Activated CD4-positive, alpha-beta T cell treated with anti-CD3 and anti-CD28 coated beads, Interleukin-10, Interleukin-2, amounts not matched to agents 100 ng/mL and 50 ng/mL, durations not matched to agents 16 hours and 8 hours (primary cell): ENCODE measurements at regions not wholly inside any gene's neighbourhood (a gene's known extent, or its start where the extent isn't known, plus 50 kb on each side); places are given as distances from the start of the nearest gene placed in this dataset.
A peak's percentile ranks its signal among the peaks of the same experiment; 100 is the strongest.
"Not testable (repeated sequence)": the region's sequence is repeated elsewhere in the genome, so short reads cannot be mapped to it uniquely, and the experiment has no call there.

Experiments
- DNase-seq: peaks from one replicate; pipeline ENCODE4 v3.0.0-alpha.2; 2020

- no peak for DNase-seq
These were observed 93.1 kb upstream of the HIF1A start for GRCh38 chr14:61602003-61602732.

DNA sequence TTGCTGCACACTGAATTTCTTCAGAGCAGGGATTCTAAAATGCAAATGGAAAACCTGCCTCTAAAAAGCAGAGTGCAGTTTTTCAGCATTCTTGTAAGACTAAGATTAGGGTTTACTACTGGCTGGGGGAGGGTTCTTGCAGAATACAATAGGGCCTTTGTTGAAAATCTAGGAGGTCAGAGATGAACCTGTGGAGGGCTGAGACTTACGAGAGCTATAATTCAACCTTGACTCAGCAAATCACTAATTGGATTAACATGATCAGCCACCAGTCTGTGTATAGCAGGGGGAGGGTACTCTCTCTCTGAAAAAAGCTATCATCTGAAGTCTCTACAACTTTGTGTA lies 92.6 kb upstream of the HIF1A start:
- DNase-seq: no peak

DNA sequence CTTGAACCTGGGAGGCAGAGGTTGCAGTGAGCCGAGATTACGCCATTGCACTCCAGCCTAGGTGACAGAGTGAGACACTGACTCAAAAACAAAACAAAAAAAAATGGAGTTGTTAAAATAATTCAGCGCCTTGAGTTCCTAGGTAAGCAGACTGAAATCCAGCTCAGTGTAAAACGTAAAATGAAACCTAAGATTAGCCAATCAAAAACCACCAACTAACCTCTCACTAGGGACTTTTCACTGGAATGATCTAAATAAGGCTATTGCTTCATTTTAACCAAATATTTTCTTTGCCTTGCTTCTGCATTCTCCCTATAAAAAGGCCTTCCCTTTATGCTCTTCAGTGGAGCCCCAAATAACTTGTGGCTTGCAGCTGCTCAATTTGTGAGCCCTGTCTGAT lies 91.6 kb upstream of the HIF1A start:
- DNase-seq: peak; percentile 30

GRCh38 chr14:61607570-61608244 lies 87.6 kb upstream of the HIF1A start:
- DNase-seq: no peak

GRCh38 chr14:61608245-61609165 lies 86.8 kb upstream of the HIF1A start:
- no peak for DNase-seq

- no peak for DNase-seq
These were observed 86.0 kb upstream of the HIF1A start for GRCh38 chr14:61609191-61609843.

- DNase-seq: no peak
These were observed 85.4 kb upstream of the HIF1A start for GRCh38 chr14:61609884-61610283.

- DNase-seq: no peak
These were observed 84.4 kb upstream of the HIF1A start for GRCh38 chr14:61610900-61611299.

DNA sequence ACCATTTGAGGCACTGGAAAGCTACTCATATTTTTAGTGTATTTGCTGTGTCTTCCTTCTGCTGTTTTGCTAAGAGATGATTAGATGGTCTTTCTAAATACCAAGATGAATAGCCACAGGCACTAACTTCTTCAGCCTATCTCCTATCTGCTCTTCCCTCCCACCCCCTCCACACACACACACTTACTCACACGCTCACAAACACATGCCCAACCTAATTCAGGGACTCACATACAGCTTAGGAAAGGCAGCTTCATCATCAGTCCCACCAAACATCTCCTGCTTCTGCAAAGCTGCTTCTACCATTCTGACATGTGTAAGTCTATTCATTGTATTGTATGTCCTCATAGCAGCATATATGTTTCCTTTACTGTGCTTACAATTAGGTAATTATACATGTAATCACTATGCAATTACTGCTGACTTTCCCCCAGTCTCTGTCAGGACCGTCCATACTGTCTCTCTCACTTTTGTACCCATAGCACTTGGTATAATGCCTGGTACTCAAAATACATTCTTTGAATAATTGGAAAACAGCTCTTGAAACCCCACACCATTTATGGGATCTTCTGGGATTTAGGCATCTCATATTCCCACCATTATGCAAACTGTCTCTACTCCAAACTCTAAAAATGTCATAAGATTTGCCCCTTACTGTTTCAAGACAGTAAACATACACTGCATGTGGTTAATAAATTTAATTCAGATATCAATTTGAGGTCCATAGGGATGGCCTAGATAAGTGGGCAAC lies 83.3 kb upstream of the HIF1A start:
- DNase-seq: no peak

DNA sequence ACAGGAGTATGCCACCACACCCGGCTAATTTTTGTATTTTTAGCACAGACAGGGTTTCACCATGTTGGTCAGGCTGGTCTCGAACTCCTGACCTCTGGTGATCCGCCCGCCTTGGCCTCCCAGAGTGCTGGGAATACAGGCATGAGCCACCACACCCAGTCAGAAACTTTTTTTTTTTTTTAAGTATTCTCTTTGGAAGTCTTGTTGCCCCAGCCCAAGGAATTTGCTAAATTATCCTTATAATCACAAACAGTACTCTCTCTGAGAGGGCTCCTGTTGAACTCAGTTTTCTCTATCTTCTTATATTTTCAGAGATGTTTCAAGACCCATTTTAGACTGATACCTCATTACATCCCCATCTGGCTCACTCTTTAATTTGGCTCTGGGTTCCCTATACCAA lies 82.3 kb upstream of the HIF1A start:
- not testable (repeated sequence) for DNase-seq

DNA sequence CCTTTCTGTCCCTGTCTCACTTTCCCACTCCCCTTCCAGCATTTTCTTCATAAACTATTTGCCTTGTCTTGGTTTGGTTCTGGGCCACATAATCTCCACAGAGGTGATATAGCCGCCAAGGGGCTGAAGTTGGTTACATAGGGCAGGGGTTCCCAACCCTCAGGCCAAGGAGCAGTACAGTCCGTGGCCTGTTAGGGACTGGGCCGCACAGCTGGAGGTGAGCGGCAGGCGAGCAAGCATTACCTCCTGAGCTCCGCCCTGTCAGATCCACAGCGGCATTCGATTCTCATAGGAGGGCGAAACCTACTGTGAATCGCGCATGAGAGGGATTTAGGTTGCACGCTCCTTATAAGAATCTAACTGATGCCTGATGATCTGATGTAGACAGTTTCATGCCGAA lies 80.6 kb upstream of the HIF1A start:
- DNase-seq: no peak

- DNase-seq: no peak
These were observed 79.4 kb upstream of the HIF1A start for GRCh38 chr14:61615743-61616523.

DNA sequence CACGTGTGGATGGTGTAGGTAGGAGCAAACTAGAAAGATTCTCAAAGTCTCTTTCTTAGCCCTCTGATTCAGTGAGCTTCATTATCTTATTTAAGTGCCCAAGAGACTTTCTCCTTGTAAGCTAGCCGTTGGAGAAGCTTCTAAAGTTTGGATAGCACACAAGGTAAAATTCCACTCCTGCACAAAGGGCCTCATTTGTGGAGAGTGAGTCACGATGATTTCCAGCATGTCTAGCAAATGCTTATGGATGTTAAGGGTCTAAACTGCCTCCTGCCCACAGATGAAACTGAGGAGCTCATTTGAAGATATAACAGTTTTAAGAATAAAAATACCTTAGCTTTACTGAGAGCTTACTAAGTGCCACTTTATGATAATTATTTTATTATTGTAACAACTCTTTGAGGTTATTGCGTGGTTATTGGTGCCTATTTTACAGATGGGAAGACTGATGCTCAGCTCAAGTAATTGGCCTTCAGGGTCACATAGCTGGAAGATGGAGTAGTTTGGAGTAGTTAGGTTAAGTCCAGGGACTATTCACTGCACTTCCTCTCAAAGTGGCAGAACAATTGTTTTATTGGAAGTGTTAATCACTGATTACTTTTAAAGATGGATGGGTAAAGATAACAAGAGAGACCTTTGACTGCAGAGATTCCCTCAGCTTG lies 78.7 kb upstream of the HIF1A start:
- DNase-seq: no peak

DNA sequence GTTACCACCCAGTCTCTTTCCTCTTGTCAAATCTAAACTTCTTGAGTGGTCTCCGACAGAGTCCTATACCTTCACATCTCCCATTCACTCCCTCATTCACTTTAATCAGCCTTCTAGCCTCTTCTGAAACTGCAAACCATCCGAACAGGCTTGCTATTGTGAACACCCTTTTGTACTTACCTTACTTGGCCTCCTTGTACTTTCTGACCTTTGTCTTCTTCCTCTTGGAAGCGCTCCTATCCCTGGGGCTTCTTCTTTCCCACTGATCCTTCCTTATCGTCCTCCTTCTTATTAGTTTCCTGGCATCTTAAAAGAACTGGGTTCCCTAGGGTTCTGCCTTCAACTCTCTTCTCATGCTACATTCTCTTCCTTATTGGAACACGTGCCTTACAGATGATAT lies 76.9 kb upstream of the HIF1A start:
- DNase-seq: no peak

GRCh38 chr14:61619494-61619893 lies 75.8 kb upstream of the HIF1A start:
- no peak for DNase-seq

DNA sequence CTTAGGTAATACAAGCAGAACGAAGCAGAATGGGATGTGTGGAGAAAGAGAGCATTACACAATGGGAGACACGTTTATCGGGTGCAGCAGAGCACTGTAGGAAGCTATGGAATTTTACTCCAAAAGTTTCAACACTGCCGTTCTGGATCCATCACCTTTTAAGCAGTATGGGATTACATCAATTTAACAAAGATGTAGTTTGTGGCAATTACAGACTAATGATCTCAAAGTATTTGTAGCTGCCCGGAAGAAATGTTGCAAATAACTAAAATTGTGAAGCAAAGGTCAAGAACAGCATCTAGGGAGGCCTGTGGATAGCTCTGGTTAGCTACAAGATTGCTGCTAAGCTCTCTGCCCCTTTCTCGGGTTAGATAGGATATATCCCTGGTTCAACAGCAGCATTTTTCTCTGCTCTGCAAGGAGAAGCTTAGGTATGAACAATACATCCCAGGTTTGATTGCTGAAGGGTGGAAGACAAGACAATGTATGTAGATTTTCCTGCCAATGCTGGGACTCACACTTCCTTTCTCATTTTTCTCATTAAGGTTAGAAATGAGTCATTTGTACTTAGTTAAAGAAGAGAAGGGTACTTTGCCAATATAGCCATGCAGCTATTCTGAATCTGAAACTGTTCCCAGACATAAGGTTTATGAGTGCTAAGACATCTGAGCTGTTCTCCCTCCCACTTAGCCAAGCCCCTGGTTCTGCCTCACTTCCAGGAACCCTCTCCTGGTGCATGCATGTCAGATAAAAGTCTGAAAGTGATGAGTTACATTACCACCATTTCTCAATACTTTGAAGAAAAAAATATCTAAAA lies 75.0 kb upstream of the HIF1A start:
- DNase-seq: peak; percentile 82

DNA sequence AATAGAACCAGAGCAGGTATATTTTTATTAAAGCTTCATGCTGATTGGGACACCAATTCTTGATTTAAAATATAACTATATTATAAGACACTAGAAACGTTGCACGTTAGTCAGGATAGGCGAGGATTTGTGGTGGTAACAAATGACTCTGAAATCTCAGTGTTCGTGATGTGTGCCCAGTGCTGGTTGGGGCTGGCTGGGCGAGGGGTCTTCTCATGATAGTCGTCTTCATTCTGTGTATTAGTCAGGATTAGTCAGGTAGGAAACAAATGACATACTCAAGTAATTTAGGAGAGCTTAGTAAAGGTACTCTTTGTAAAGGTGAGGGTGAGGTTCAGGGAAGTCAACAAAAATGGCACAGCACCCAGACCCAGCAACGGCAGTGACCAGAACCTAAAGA lies 73.9 kb upstream of the HIF1A start:
- peak; percentile 48 for DNase-seq

DNA sequence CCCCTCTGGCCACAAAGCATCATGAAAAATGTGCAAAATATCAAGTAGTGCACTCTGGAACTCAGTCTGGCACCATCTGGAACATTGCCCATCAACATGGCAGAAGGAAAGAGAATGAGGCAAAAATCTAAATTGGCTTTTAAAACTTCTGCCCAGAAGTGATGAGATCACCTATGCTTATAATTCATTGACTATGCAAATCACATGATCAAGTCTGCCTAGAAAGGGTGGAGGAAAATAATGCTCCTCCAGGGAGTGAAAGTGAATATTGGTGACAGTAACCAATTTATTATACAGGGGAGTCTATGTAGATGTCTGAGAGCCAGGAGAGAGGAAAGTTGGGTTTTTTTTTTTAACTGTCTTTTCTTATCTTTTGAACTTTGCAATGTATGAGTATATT lies 73.3 kb upstream of the HIF1A start:
- no peak for DNase-seq

- DNase-seq: peak; percentile 17
These were observed 71.4 kb upstream of the HIF1A start for GRCh38 chr14:61623927-61624326.

DNA sequence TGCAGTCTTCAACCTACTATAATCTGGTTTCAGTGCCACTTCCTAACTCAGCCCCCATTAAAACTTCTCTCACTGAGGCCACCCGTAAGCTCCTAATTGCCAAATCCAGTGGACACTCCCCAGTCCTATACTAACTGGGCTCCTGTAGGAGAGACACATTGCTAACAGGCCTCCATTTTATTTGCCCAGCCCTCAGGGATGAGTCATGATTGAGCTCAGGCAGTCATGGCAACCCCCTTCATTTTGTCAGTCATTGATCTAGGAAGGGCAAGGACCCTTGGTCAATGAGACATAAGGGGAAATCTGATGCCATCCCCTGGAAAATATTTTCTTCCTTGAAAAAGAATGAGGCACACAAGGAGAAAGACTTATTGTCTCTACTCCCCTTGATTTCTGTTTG lies 70.1 kb upstream of the HIF1A start:
- DNase-seq: no peak
